ENCODE measurements at regions not wholly inside any gene's neighbourhood (a gene's known extent, or its start where the extent isn't known, plus 50 kb on each side); places are given as distances from the start of the nearest gene placed in this dataset.
"Not testable (repeated sequence)": the region's sequence is repeated elsewhere in the genome, so short reads cannot be mapped to it uniquely, and the experiment has no call there.

GRCh38 chr12:97647142-97647541 lies 184.5 kb downstream of the RMST start:
- Histone ChIP-seq H3K9ac (ENCODE audit: low read length) (no peak overlapping the region), H3K27ac (ENCODE audit: low read length) (no peak overlapping the region), H3K27me3 (ENCODE audit: control insufficient read depth, insufficient read depth, low read length) (no peaks in the 10 kb centered on the region), H3K9me3 (ENCODE audit: control insufficient read depth, low read depth, low read length) (peaks cover 4% of the 10 kb centered on the region), H3K4me3 (ENCODE audit: low read length) (no peak overlapping the region), H3K36me3 (ENCODE audit: control insufficient read depth, low read depth, low read length) (no peaks in the 10 kb centered on the region), H3K4me1 (ENCODE audit: control insufficient read depth, low read depth, low read length) (no peaks in the 10 kb centered on the region)

DNA sequence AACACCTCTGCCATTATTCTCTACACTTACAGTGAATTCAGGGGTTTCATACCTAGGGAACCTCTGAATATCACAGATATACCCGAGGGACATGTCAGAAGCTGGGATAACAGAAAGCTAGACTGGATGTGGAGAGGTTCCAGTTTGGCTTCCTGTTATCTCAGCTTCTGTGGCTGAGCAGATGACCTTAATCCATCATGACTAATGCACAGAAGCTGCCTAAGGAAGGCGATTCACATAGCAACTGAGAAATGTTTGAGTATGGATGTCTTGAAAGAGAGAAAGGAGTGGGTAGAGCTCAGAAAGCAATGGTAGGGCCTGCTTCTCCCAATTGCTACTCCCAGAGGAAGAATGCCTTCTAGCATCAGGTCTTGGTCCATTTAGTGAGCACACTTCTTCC lies 187.6 kb downstream of the RMST start:
- Histone ChIP-seq H3K27ac (ENCODE audit: low read length) (no peak overlapping the region), H3K9me3 (ENCODE audit: control insufficient read depth, low read depth, low read length) (peaks cover 4% of the 10 kb centered on the region), H3K9ac (ENCODE audit: low read length) (no peak overlapping the region), H3K4me1 (ENCODE audit: control insufficient read depth, low read depth, low read length) (no peaks in the 10 kb centered on the region), H3K4me3 (ENCODE audit: low read length) (no peak overlapping the region), H3K27me3 (ENCODE audit: control insufficient read depth, insufficient read depth, low read length) (no peaks in the 10 kb centered on the region), H3K36me3 (ENCODE audit: control insufficient read depth, low read depth, low read length) (no peaks in the 10 kb centered on the region)

DNA sequence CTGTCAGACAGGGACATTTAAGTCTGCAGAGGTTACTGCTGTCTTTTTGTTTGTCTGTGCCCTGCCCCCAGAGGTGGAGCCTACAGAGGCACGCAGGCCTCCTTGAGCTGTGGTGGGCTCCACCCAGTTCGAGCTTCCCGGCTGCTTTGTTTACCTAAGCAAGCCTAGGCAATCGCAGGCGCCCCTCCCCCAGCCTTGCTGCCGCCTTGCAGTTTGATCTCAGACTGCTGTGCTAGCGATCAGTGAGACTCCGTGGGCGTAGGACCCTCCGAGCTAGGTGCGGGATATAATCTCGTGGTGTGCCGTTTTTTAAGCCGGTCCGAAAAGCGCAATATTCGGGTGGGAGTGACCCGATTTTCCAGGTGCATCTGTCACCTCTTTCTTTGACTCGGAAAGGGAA lies 193.9 kb downstream of the RMST start:
- not testable (repeated sequence) for H3K4me3 ChIP-seq (ENCODE audit: low read length); H3K4me1 ChIP-seq (ENCODE audit: control insufficient read depth, low read depth, low read length); H3K36me3 ChIP-seq (ENCODE audit: control insufficient read depth, low read depth, low read length); H3K27ac ChIP-seq (ENCODE audit: low read length); H3K9ac ChIP-seq (ENCODE audit: low read length); H3K9me3 ChIP-seq (ENCODE audit: control insufficient read depth, low read depth, low read length); H3K27me3 ChIP-seq (ENCODE audit: control insufficient read depth, insufficient read depth, low read length)

DNA sequence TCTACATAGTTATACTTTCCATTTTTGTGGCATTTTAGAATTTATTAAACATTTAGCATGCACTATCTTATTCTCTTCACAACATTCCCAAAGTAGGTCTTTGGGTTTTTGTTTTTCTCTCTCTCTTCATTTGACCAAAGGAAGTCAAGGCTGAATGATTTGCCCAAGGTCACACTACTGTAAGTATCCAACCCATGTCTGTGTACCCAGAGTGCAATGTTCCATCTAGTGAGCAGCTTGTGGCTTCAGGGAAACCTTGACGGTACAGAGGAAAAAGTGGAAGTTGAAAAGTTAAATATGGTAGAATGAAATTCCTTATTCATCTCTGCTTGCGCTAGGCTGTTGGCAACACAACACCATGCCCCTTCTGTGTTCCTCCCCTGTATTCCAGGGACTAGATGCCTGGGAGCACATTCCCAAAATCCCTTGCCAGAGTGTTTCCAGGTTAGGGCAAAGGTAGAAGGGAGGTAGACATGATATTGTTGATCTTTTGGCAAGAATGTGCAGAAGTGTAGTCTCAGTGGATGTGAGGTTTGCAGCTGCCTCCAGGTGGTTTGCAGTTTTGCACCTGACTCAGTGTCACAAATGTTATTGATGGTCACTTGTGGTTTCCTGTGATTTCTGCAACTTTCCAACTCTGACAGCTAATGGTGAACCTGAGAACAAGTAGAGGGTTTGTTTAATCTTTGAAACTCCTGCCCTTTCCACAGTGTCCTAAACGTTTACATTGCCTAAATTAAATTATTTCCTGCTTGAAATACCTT lies 196.7 kb downstream of the RMST start:
- no peaks in the 10 kb centered on the region for H3K4me1 ChIP-seq (ENCODE audit: control insufficient read depth, low read depth, low read length)
- H3K36me3 ChIP-seq (ENCODE audit: control insufficient read depth, low read depth, low read length): no peaks in the 10 kb centered on the region
- peaks cover 3% of the 10 kb centered on the region for H3K9me3 ChIP-seq (ENCODE audit: control insufficient read depth, low read depth, low read length)
- H3K27ac ChIP-seq (ENCODE audit: low read length): no peak overlapping the region
- H3K9ac ChIP-seq (ENCODE audit: low read length): no peak overlapping the region
- no peak overlapping the region for H3K4me3 ChIP-seq (ENCODE audit: low read length)
- no peaks in the 10 kb centered on the region for H3K27me3 ChIP-seq (ENCODE audit: control insufficient read depth, insufficient read depth, low read length)

GRCh38 chr12:97666263-97666662 lies 203.7 kb downstream of the RMST start:
- Histone ChIP-seq H3K27me3 (ENCODE audit: control insufficient read depth, insufficient read depth, low read length) (no peaks in the 10 kb centered on the region), H3K4me1 (ENCODE audit: control insufficient read depth, low read depth, low read length) (no peaks in the 10 kb centered on the region), H3K9ac (ENCODE audit: low read length) (no peak overlapping the region), H3K4me3 (ENCODE audit: low read length) (no peak overlapping the region), H3K36me3 (ENCODE audit: control insufficient read depth, low read depth, low read length) (no peaks in the 10 kb centered on the region), H3K9me3 (ENCODE audit: control insufficient read depth, low read depth, low read length) (peaks cover 3% of the 10 kb centered on the region), H3K27ac (ENCODE audit: low read length) (no peak overlapping the region)

- no peaks in the 10 kb centered on the region for H3K4me1 ChIP-seq (ENCODE audit: control insufficient read depth, low read depth, low read length)
- no peak overlapping the region for H3K27ac ChIP-seq (ENCODE audit: low read length)
- no peak overlapping the region for H3K4me3 ChIP-seq (ENCODE audit: low read length)
Measured at GRCh38 chr12:97672870-97673269, 210.3 kb downstream of the RMST start.

GRCh38 chr12:97680751-97681150 lies 218.1 kb downstream of the RMST start:
- no peak overlapping the region for H3K27ac ChIP-seq (ENCODE audit: low read length)
- H3K36me3 ChIP-seq (ENCODE audit: control insufficient read depth, low read depth, low read length): no peaks in the 10 kb centered on the region
- no peak overlapping the region for H3K9ac ChIP-seq (ENCODE audit: low read length)
- no peaks in the 10 kb centered on the region for H3K27me3 ChIP-seq (ENCODE audit: control insufficient read depth, insufficient read depth, low read length)
- no peaks in the 10 kb centered on the region for H3K9me3 ChIP-seq (ENCODE audit: control insufficient read depth, low read depth, low read length)
- no peaks in the 10 kb centered on the region for H3K4me1 ChIP-seq (ENCODE audit: control insufficient read depth, low read depth, low read length)
- H3K4me3 ChIP-seq (ENCODE audit: low read length): no peak overlapping the region

More at GRCh38 chr12:97672870-97673269, 210.3 kb downstream of the RMST start:
- Histone ChIP-seq H3K9me3 (ENCODE audit: control insufficient read depth, low read depth, low read length) (peaks cover 13% of the 10 kb centered on the region), H3K36me3 (ENCODE audit: control insufficient read depth, low read depth, low read length) (no peaks in the 10 kb centered on the region), H3K27me3 (ENCODE audit: control insufficient read depth, insufficient read depth, low read length) (no peaks in the 10 kb centered on the region), H3K9ac (ENCODE audit: low read length) (no peak overlapping the region)

DNA sequence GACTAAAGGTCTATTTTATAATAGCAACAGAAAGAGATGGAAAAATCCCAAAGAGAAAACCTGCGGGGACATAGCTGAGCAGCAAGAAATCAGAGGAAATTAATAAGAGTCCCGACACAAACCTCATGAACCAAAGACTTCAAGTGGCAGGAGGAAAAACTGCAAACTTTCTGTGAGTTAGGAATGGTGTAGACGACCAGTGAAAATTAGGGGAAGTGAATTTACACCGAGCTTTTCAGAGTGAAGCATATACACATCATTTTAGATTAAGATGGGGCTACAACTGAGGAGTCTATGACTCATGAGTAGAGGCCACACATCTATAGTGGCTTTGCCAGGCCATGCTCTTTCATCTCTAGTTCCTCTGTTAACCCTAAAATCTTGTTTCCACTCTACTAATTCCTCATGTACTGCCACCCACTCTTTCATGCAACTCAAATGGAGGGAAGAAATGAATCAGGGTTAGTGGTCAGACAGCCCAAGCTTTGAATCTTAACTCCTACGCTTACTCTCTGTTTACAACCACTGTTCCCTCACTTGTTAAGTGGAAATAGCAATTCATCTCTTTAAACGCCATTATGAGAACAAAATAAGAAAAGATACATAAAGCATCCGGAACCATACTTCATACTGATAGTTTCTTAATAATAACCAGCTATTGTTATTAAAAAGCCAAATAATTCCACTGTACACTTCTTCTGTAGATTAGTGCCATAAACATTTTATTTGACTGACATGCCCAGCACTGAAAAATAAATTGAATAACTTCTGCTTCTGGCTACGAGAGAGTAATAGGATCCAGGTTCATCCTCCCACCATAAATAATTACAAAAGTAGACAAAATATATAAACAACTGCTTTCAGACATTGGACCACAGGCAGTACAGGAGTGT lies 219.3 kb downstream of the RMST start:
- Histone ChIP-seq H3K4me3 (ENCODE audit: low read length) (no peak overlapping the region), H3K27me3 (ENCODE audit: control insufficient read depth, insufficient read depth, low read length) (no peaks in the 10 kb centered on the region), H3K9me3 (ENCODE audit: control insufficient read depth, low read depth, low read length) (no peaks in the 10 kb centered on the region), H3K36me3 (ENCODE audit: control insufficient read depth, low read depth, low read length) (no peaks in the 10 kb centered on the region), H3K4me1 (ENCODE audit: control insufficient read depth, low read depth, low read length) (no peaks in the 10 kb centered on the region), H3K27ac (ENCODE audit: low read length) (no peak overlapping the region), H3K9ac (ENCODE audit: low read length) (no peak overlapping the region)

DNA sequence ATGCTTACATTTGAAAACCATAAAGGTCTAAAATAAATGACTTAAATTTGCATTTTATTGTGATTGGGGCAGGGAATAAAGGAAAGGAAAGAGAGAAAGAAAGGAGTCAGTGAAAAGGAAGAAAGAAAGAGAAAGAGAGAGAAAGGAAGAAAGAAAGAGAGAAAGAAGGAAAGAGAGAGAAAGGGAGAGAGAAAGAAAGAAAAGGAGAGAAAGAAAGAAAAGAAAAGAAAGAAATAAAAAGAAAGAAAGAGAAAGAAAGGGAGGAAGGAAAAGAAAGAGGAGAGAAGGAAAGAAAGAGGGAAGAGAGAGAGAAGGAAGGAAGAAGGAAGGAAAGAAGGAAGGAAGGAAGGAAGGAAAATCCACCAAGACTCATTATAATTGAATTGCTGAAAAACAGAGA lies 222.8 kb downstream of the RMST start:
- H3K9me3 ChIP-seq (ENCODE audit: control insufficient read depth, low read depth, low read length): no peaks in the 10 kb centered on the region
- no peaks in the 10 kb centered on the region for H3K4me1 ChIP-seq (ENCODE audit: control insufficient read depth, low read depth, low read length)
- H3K27ac ChIP-seq (ENCODE audit: low read length): no peak overlapping the region
- H3K36me3 ChIP-seq (ENCODE audit: control insufficient read depth, low read depth, low read length): no peaks in the 10 kb centered on the region
- no peak overlapping the region for H3K4me3 ChIP-seq (ENCODE audit: low read length)
- no peaks in the 10 kb centered on the region for H3K27me3 ChIP-seq (ENCODE audit: control insufficient read depth, insufficient read depth, low read length)
- no peak overlapping the region for H3K9ac ChIP-seq (ENCODE audit: low read length)

DNA sequence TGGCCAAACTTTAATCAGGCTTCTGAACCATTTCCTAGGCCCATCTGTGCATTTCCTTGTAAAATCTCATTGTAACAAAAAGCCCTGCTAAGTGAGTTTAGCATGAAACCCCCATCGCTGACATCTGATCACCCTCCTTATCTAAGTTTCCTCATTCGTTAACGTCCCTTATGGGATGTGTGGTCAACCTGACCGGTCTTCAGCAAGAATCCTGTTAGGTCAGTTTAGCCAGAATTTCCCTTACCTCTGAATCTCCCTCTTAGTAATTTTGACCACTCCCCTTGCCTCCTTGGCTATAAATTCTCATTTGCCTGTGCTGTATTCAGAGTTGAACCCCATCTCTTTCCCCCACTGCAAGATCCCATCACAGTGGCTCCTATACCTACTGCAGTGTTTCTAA lies 239.3 kb downstream of the RMST start:
- H3K27ac ChIP-seq (ENCODE audit: low read length): no peak overlapping the region
- no peak overlapping the region for H3K9ac ChIP-seq (ENCODE audit: low read length)
- no peaks in the 10 kb centered on the region for H3K9me3 ChIP-seq (ENCODE audit: control insufficient read depth, low read depth, low read length)
- H3K4me1 ChIP-seq (ENCODE audit: control insufficient read depth, low read depth, low read length): peaks cover 20% of the 10 kb centered on the region
- no peak overlapping the region for H3K4me3 ChIP-seq (ENCODE audit: low read length)
- no peaks in the 10 kb centered on the region for H3K36me3 ChIP-seq (ENCODE audit: control insufficient read depth, low read depth, low read length)
- H3K27me3 ChIP-seq (ENCODE audit: control insufficient read depth, insufficient read depth, low read length): no peaks in the 10 kb centered on the region

GRCh38 chr12:97711392-97711791 lies 248.8 kb downstream of the RMST start:
- Histone ChIP-seq H3K4me3 (ENCODE audit: low read length) (no peak overlapping the region), H3K27ac (ENCODE audit: low read length) (no peak overlapping the region), H3K9me3 (ENCODE audit: control insufficient read depth, low read depth, low read length) (no peaks in the 10 kb centered on the region), H3K4me1 (ENCODE audit: control insufficient read depth, low read depth, low read length) (peaks cover 18% of the 10 kb centered on the region), H3K9ac (ENCODE audit: low read length) (no peak overlapping the region), H3K36me3 (ENCODE audit: control insufficient read depth, low read depth, low read length) (no peaks in the 10 kb centered on the region), H3K27me3 (ENCODE audit: control insufficient read depth, insufficient read depth, low read length) (no peaks in the 10 kb centered on the region)
